IMR-90 (cell line): ENCODE measurements at regions not wholly inside any gene's neighbourhood (a gene's known extent, or its start where the extent isn't known, plus 50 kb on each side); places are given as distances from the start of the nearest gene placed in this dataset.

Experiments used
- CEBPB ChIP-seq: IDR thresholded peaks from 2 replicates; pipeline ENCODE4 v1.6.1; 2012; ENCODE audit warnings: low read depth, low read length, improper control_type of control experiment
- CTCF ChIP-seq: conservative IDR thresholded peaks from 2 replicates; pipeline ENCODE4 v1.5.1; 2012; ENCODE audit warnings: mild to moderate bottlenecking, low read depth, low read length, improper control_type of control experiment
- NFE2L2 ChIP-seq: fragments of 150-350 bp; IDR thresholded peaks from 2 replicates; pipeline ENCODE4 v1.6.1; 2016; ENCODE audit warnings: low read depth, mild to moderate bottlenecking, low read length
- POLR2A ChIP-seq: IDR thresholded peaks from 2 replicates; pipeline ENCODE4 v1.6.1; 2012; ENCODE audit warnings: mild to moderate bottlenecking, low read depth, low read length
- RAD21 ChIP-seq: IDR thresholded peaks from 2 replicates; pipeline ENCODE4 v1.6.1; 2012; ENCODE audit warnings: low read length, improper control_type of control experiment
- RCOR1 ChIP-seq: IDR thresholded peaks from 2 replicates; pipeline ENCODE4 v1.6.1; 2012; ENCODE audit warnings: mild to moderate bottlenecking, low read length, improper control_type of control experiment; ENCODE audit not compliant: insufficient replicate concordance
- RFX5 ChIP-seq: IDR thresholded peaks from 2 replicates; pipeline ENCODE4 v1.8.0; 2012; ENCODE audit warnings: low read depth, mild to moderate bottlenecking, low read length, moderate library complexity

DNA sequence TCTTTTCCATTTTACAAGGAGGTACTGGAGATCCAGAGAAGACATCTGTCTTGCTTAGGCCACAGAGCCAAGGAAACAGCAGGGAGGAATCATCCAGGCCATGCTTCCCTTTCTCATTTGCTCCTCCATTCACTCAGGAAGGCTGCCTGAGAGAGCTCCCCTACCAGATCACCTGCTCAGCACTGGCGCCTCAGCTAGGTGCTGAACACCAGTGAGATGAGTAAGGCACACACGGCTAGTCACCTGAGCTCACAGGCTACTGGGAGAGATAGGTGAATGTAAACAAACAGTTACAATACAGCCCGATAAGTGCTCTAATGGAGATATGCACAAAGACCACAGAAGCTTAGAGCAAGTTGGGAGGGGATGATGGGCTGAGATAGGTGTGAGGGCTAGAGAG, 149.8 kb upstream of the ARHGEF9 start:
- TF ChIP-seq CEBPB = no peak
- no peak for TF ChIP-seq CTCF
- TF ChIP-seq RCOR1 = no peak
- TF ChIP-seq RAD21 = no peak
- no peak for TF ChIP-seq NFE2L2
- TF ChIP-seq RFX5 = no peak
- TF ChIP-seq POLR2A = no peak
